ENCODE measurements at regions not wholly inside any gene's neighbourhood (a gene's known extent, or its start where the extent isn't known, plus 50 kb on each side); places are given as distances from the start of the nearest gene placed in this dataset.

DNA sequence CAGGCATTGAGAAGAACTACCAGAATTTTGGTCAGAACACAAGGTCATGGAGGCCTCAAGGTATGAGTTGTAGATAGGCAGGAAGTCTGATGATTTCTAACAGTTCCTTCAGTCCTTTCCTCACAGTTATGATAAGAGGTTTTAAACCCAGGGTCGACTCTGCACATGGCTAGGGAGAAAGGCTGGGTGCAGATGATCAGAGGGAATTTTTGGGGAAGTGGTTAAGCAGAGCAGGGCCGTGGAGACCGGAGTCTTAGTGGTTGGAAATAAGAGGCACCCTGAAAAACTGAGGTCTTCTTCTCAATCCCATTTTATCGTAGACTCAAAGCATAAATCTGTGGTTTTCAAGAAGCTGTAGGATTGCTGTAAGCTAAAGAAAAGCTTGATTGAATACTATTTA, 118.5 kb upstream of the ANK2 start:
- TF ChIP-seq, protein P1, sequence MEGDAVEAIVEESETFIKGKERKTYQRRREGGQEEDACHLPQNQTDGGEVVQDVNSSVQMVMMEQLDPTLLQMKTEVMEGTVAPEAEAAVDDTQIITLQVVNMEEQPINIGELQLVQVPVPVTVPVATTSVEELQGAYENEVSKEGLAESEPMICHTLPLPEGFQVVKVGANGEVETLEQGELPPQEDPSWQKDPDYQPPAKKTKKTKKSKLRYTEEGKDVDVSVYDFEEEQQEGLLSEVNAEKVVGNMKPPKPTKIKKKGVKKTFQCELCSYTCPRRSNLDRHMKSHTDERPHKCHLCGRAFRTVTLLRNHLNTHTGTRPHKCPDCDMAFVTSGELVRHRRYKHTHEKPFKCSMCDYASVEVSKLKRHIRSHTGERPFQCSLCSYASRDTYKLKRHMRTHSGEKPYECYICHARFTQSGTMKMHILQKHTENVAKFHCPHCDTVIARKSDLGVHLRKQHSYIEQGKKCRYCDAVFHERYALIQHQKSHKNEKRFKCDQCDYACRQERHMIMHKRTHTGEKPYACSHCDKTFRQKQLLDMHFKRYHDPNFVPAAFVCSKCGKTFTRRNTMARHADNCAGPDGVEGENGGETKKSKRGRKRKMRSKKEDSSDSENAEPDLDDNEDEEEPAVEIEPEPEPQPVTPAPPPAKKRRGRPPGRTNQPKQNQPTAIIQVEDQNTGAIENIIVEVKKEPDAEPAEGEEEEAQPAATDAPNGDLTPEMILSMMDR (IDR thresholded peaks at IDR 0.05; ENCODE audit: borderline replicate concordance, insufficient read depth, low read depth, low read length): no peak

DNA sequence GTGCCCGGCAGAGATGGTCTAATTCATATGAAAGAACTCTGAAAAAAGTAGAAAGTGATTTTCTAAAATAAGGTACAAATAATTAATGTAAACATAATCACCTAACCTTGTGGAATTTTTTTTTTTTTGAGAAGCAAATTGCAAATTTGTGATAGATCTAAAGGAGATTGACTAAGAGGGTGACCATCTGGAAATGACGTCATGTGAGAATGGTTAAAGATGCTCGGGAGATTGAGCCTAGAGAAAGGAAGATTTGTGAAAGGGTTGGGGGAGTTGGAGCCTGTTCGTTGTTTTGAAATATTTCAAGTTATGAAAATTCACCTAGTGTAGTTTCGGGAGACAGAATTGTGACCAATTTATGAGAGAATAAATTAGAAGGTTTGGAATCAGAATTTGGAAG, 115.7 kb upstream of the ANK2 start:
- TF ChIP-seq, protein P1 (IDR thresholded peaks at IDR 0.05; ENCODE audit: borderline replicate concordance, insufficient read depth, low read depth, low read length): no peak
- H3K4me3 ChIP-seq (ENCODE audit: low read depth, low read length): no peak overlapping the region

More for the DNA sequence above, 118.5 kb upstream of the ANK2 start:
- H3K4me3 ChIP-seq (ENCODE audit: low read depth, low read length): no peak overlapping the region

DNA sequence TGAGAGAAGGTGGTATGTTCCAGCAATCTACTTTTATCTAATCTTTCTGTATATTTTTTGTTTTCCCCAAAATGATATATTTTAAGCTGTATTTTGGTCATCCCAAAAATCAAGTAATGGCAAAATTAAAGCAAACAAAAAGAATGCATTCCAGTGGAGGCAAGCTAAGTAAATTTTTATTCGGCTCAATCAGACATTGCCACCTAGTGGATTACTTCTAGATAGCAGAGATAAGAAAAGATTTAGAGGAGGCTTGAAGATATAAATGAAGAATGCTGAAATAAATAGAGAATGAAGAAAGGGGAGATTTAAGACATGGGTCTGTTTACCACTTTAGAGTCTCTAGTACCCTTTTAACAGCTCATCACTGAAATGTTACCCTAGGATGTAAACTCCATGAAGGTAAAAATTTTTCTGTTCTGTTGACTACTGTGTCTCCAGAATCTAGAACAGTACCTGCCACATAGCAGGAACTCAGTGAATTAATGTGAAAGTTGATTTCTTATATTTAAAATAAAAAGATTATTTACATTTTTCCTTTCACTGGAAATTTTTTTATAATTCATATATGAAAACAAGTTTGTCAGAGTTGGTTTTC, 110.9 kb upstream of the ANK2 start:
- TF ChIP-seq, protein P1 (IDR thresholded peaks at IDR 0.05; ENCODE audit: borderline replicate concordance, insufficient read depth, low read depth, low read length): no peak; the same call in 1 of the 2 replicates
- H3K4me3 ChIP-seq (ENCODE audit: low read depth, low read length): no peak overlapping the region

DNA sequence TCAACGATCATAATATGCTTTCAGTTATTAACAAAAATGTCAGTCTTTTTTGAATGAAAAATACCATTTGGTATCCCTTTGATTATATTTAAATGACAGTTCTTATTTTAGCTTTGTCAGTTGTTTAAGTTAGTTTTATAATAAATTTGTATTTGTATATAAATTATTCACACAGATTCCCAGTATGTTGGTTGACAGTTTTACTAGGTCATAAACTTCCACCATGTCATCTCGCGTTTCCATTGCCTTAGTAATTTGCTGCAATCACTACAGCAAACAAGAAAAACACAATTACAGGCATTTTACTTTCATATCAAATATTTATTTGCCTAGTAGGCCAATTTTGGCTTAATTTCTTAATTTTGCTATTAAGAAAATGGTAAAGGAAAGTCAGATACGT, 109.6 kb upstream of the ANK2 start:
- TF ChIP-seq, protein P1 (IDR thresholded peaks at IDR 0.05; ENCODE audit: borderline replicate concordance, insufficient read depth, low read depth, low read length): no peak
- no peak overlapping the region for H3K4me3 ChIP-seq (ENCODE audit: low read depth, low read length)

DNA sequence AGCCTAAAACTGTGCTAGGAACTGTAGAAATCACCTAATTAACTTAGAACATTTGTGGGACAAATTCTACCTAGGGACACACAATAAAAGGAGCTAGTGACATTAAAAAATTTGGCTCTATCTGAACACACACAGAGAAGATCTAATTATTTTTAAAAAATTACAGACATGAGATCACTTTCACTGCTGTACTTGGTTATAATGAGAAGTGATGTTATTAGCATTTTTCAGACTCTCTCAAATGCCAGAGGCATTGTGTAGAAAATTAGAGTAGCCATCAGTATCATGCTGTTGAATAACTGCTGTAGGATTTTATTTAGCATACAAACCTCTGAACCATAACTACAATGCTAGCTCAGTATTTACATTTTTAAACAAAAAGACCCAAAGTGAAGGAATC, 109.1 kb upstream of the ANK2 start:
- H3K4me3 ChIP-seq (ENCODE audit: low read depth, low read length): no peak overlapping the region
- TF ChIP-seq, protein P1 (IDR thresholded peaks at IDR 0.05; ENCODE audit: borderline replicate concordance, insufficient read depth, low read depth, low read length): no peak

DNA sequence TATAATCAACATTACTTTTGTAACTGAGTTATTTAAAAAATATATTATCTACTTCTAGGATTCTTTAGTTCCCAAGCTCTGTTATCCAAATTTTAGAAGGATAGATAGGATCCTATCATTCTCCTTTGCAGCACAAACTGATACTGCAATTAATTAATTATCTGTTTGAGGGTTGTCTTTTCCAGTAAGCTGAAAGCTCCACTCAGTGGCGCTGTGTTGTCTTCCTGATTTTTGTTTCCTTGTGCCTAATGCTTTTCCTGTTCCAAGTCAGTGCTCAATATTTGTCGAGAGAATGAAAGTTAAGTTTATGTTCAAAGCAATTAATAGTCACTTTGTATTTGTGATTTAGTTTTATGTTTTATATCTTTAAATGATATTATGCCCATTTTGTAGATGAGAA, 107.4 kb upstream of the ANK2 start:
- no peak overlapping the region for H3K4me3 ChIP-seq (ENCODE audit: low read depth, low read length)
- TF ChIP-seq, protein P1 (IDR thresholded peaks at IDR 0.05; ENCODE audit: borderline replicate concordance, insufficient read depth, low read depth, low read length): no peak

DNA sequence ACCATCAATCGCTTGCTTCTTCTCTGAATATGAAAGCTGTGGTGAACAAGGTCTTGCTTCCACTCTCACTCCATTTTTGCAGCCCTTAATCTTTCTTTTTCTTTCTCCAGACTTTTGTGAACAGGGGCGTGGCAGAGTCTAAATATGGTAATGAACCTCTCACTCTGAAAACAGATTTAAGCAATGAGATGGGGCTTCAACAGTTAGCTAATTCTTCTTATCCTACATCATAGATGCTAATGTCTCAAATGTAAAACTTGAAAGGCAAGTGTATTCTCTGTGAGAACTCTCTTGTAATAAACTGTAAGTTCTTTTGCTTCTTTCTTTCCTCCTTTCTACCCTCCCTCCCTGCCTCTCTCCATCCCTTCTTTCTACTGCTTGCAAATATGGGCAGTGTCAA, 106.5 kb upstream of the ANK2 start:
- TF ChIP-seq, protein P1 (IDR thresholded peaks at IDR 0.05; ENCODE audit: borderline replicate concordance, insufficient read depth, low read depth, low read length): no peak

More for the DNA sequence above, 106.5 kb upstream of the ANK2 start:
- H3K4me3 ChIP-seq (ENCODE audit: low read depth, low read length): no peak overlapping the region

All from GM12875 (cell line).